ENCODE measurements at regions not wholly inside any gene's neighbourhood (a gene's known extent, or its start where the extent isn't known, plus 50 kb on each side); places are given as distances from the start of the nearest gene placed in this dataset.

- no peak overlapping the region for H3K27ac ChIP-seq (ENCODE audit: low read depth, low read length)
- peaks cover 40% of the 10 kb centered on the region for H3K27me3 ChIP-seq (ENCODE audit: control insufficient read depth, low read length)
- no peak overlapping the region for H3K4me3 ChIP-seq (ENCODE audit: low read length)
- H4K20me1 ChIP-seq (ENCODE audit: control insufficient read depth, insufficient read depth, low read depth, low read length), result no peaks in the 10 kb centered on the region
- no peaks in the 10 kb centered on the region for H3F3A ChIP-seq (ENCODE audit: control insufficient read depth, insufficient read depth)
- H3K4me2 ChIP-seq (ENCODE audit: low read length), result no peak overlapping the region
- no peaks in the 10 kb centered on the region for H3K36me3 ChIP-seq (ENCODE audit: control insufficient read depth, low read length)
- no peaks in the 10 kb centered on the region for H3K4me1 ChIP-seq (ENCODE audit: control insufficient read depth, low read length)
- H3K9me2 ChIP-seq (replicated peaks; ENCODE audit: control insufficient read depth, low read length), result no peaks in the 10 kb centered on the region
- no peaks in the 10 kb centered on the region for H3K79me2 ChIP-seq (ENCODE audit: control insufficient read depth, low read length)
- no peak for TF ChIP-seq CTCF (IDR thresholded peaks at IDR 0.05; ENCODE audit: low read depth, low read length, poor library complexity, severe bottlenecking)
- TF ChIP-seq EZH2phosphoT487 (IDR thresholded peaks at IDR 0.05; ENCODE audit: borderline replicate concordance, low read length), result no peak
- no peaks in the 10 kb centered on the region for H3K9me3 ChIP-seq (ENCODE audit: control insufficient read depth, insufficient read depth, low read length)
These were observed 162.9 kb downstream of the USP12 start for GRCh38 chr13:27008733-27009132.

- Histone ChIP-seq H3K4me1 (ENCODE audit: control insufficient read depth, low read length) (no peaks in the 10 kb centered on the region), H3K9me3 (ENCODE audit: control insufficient read depth, insufficient read depth, low read length) (no peaks in the 10 kb centered on the region), H3K4me3 (ENCODE audit: low read length) (no peak overlapping the region), H3K79me2 (ENCODE audit: control insufficient read depth, low read length) (no peaks in the 10 kb centered on the region), H3K4me2 (ENCODE audit: low read length) (no peak overlapping the region), H3K9me2 (replicated peaks; ENCODE audit: control insufficient read depth, low read length) (no peaks in the 10 kb centered on the region), H3K36me3 (ENCODE audit: control insufficient read depth, low read length) (no peaks in the 10 kb centered on the region), H3K27me3 (ENCODE audit: control insufficient read depth, low read length) (peaks cover 47% of the 10 kb centered on the region), H3K27ac (ENCODE audit: low read depth, low read length) (no peak overlapping the region), H3F3A (ENCODE audit: control insufficient read depth, insufficient read depth) (no peaks in the 10 kb centered on the region), H4K20me1 (ENCODE audit: control insufficient read depth, insufficient read depth, low read depth, low read length) (no peaks in the 10 kb centered on the region)
- TF ChIP-seq EZH2phosphoT487 (IDR thresholded peaks at IDR 0.05; ENCODE audit: borderline replicate concordance, low read length) (no peak), CTCF (IDR thresholded peaks at IDR 0.05; ENCODE audit: low read depth, low read length, poor library complexity, severe bottlenecking) (no peak)
These were observed 164.4 kb downstream of the USP12 start for GRCh38 chr13:27007166-27007565.

GRCh38 chr13:27006519-27007161 is 165.0 kb downstream of the USP12 start:
- H3K9me3 ChIP-seq (ENCODE audit: control insufficient read depth, insufficient read depth, low read length), result no peaks in the 10 kb centered on the region
- H3K36me3 ChIP-seq (ENCODE audit: control insufficient read depth, low read length), result no peaks in the 10 kb centered on the region
- H3K9me2 ChIP-seq (replicated peaks; ENCODE audit: control insufficient read depth, low read length), result no peaks in the 10 kb centered on the region
- H3K4me1 ChIP-seq (ENCODE audit: control insufficient read depth, low read length), result no peaks in the 10 kb centered on the region; the same call in 1 of the 2 replicates
- H4K20me1 ChIP-seq (ENCODE audit: control insufficient read depth, insufficient read depth, low read depth, low read length), result no peaks in the 10 kb centered on the region
- no peak overlapping the region for H3K4me3 ChIP-seq (ENCODE audit: low read length)
- H3K4me2 ChIP-seq (ENCODE audit: low read length), result no peak overlapping the region
- no peak overlapping the region for H3K27ac ChIP-seq (ENCODE audit: low read depth, low read length)
- H3F3A ChIP-seq (ENCODE audit: control insufficient read depth, insufficient read depth), result no peaks in the 10 kb centered on the region
- H3K79me2 ChIP-seq (ENCODE audit: control insufficient read depth, low read length), result no peaks in the 10 kb centered on the region
- TF ChIP-seq EZH2phosphoT487 (IDR thresholded peaks at IDR 0.05; ENCODE audit: borderline replicate concordance, low read length) (0 out of 2 replicates have a peak, but pooled peaks have one; percentile 23), CTCF (IDR thresholded peaks at IDR 0.05; ENCODE audit: low read depth, low read length, poor library complexity, severe bottlenecking) (no peak)
- H3K27me3 ChIP-seq (ENCODE audit: control insufficient read depth, low read length), result peaks cover 42% of the 10 kb centered on the region

All from DOHH2 (cell line).